Activated CD8-positive, alpha-beta memory T cell treated with anti-CD3 and anti-CD28 coated beads for 36 hours (primary cell): ENCODE measurements at regions not wholly inside any gene's neighbourhood (a gene's known extent, or its start where the extent isn't known, plus 50 kb on each side); places are given as distances from the start of the nearest gene placed in this dataset.
"Not testable (repeated sequence)": the region's sequence is repeated elsewhere in the genome, so short reads cannot be mapped to it uniquely, and the experiment has no call there.

Experiments
- CTCF ChIA-PET: fragments of 350-600 bp; sonication (Branson Sonifier 250); formaldehyde crosslinking; loops from one replicate; lab custom pipeline; 2021; ENCODE audit warnings: antibody characterized with exemption; lab: Charles Lee
- POLR2A ChIA-PET: fragments of 350-600 bp; sonication (Branson Sonifier 250); formaldehyde crosslinking; loops from one replicate; lab custom pipeline; 2021; ENCODE audit warnings: antibody characterized with exemption; lab: Charles Lee

- ChIA-PET POLR2A (no interaction called here), CTCF (no interaction called here)
Measured at GRCh38 chr5:83001796-83002381, 75.3 kb downstream of the TMEM167A start.

DNA sequence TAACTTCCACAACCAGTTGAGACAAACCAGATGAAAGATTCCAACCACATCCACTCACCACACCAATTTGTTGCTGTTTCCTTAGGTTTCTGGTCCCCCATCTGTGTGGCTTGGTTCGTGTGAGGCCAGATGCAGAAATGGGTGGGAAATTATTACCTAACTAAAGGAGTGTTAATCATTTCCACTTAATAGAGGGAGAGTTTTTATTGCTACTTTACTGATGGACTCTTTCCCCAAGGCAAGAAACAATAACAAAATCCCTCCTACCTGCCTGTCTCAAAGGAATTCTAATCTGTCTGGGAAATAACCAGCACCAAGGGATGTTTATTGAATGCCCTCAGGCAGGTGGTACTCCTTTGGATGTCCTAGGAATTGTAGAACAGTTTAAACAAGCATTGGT, 76.3 kb downstream of the TMEM167A start:
- CTCF ChIA-PET, result no interaction called here
- POLR2A ChIA-PET, result no interaction called here

- CTCF ChIA-PET, result no interaction called here
- POLR2A ChIA-PET, result no interaction called here
Measured at GRCh38 chr5:83000428-83000827, 76.8 kb downstream of the TMEM167A start.

GRCh38 chr5:82993416-82993815, 83.8 kb downstream of the TMEM167A start:
- POLR2A ChIA-PET, result no interaction called here
- CTCF ChIA-PET, result no interaction called here

DNA sequence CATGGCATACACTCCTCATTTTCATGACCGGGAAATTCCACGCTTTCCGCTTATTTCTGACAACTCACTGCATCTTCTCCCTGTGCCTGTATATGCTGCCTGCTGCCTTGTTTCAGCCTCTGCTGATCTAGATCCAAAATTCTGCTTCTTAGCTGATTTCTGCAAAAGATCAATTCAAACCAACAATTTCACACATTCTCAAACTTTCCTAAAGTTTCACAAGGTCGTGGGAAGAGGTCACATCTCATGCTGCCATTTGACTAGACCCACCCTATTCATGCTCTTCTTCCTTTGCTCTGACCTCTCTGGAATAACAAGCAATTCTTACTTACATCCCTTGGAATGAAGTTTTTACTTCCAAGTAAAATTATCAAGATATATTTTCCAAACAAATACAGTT, 84.5 kb downstream of the TMEM167A start:
- ChIA-PET POLR2A (no interaction called here), CTCF (no interaction called here)

DNA sequence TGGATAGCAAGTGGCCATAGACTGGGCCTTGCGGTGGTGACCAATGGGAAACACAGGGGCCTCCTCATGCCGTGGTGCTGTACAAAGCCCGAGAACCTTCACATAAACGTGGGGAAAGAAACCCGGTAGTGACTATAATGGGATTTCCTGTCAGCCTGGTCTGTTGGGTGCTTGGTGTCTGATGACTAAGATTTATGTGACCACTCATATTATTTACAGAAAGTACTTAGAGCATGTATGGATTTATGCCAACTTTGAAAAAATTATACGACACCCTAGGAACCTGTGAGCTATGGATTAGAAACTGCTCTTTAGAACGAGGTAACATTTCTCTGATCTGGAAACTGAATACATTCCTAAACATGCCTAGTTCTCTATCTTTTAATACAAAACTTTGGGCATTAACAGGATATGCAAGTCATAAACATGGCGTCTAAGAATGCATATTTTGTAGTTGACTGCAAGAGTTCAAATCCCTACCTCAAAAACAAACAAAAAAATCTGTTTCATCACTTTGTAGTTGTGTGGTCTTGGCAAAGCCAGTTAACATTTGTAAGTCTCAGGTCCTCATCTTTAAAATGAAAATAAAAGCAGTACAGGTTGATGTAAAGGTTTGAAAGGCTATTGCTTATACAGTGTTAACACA, 85.4 kb downstream of the TMEM167A start:
- ChIA-PET CTCF (no interaction called here), POLR2A (no interaction called here)

GRCh38 chr5:82991059-82991458, 86.1 kb downstream of the TMEM167A start:
- ChIA-PET POLR2A (no interaction called here), CTCF (interaction anchor here (0.6 kb wide), 1 partner anchor 441 kb away, joined by 3 read pairs; no protein-coding TSS in a partner anchor)

DNA sequence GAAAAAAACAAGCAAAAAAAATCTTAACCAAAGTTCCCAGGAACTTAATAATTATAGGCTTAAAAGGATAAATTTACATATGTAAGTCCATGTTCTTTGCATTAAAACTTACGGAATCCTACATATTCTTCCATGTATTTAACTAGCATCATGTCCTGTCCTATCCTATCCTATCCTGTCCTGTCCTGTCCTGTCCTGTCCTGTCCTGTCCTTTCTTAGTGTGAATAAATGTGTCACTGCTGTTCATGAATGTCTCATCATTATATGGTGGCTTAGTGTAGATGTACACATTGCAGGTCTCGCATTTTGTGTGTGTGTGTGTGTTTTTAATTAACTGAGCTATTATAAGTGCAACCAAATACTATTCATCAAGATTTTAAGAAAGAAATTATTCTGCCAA, 90.0 kb downstream of the TMEM167A start:
- POLR2A ChIA-PET, result no interaction called here
- CTCF ChIA-PET, result no interaction called here

DNA sequence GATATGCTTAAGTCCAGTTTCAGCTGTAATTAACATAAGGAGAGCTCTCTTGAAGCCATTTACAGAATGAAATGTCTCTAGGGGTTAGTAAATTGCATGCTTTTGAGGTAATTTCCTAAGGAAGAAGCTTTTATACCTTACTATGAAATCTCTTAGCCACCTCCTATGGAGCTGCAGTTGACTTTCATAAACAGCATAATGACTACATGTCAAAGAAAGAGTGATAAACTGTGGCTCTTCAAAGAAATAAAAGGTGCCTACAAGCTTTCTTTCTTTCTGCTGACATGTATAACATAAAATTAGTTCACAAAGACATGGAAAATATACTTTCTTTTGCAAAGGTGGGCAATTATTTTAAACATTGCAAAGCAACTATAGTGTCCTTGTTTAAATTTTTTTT, 90.8 kb downstream of the TMEM167A start:
- ChIA-PET CTCF (no interaction called here), POLR2A (interaction anchor here (0.6 kb wide), 1 partner anchor 91 kb away, joined by 3 read pairs; the partner anchor contains the start of gene XRCC4)

- CTCF ChIA-PET, result no interaction called here
- POLR2A ChIA-PET, result no interaction called here
Measured at GRCh38 chr5:82985763-82986162, 91.4 kb downstream of the TMEM167A start.

GRCh38 chr5:82984786-82985735, 92.1 kb downstream of the TMEM167A start:
- CTCF ChIA-PET, result no interaction called here
- POLR2A ChIA-PET, result no interaction called here

- CTCF ChIA-PET, result no interaction called here
- POLR2A ChIA-PET, result no interaction called here
Measured at GRCh38 chr5:82982846-82983245, 94.3 kb downstream of the TMEM167A start.

DNA sequence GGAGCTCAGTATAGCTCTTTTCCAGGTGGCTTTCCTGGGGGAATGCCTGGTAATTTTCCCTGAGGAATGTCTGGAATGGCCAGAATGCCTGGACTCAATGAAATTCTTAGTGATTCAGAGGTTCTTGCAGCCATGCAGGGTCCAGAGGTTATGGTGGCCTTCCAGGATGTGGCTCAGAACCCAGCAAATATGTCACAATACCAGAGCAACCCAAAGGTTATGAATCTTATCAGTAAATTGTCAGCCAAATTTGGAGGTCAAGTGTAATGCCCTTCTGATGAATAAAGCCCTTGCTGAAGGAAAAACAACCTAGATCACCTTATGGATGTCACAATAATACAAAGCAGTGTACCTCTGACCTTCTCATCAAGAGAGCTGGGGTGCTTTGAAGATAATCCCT, 100.3 kb downstream of the TMEM167A start:
- CTCF ChIA-PET, POLR2A ChIA-PET: not testable (repeated sequence)

GRCh38 chr5:82975812-82976211, 101.4 kb downstream of the TMEM167A start:
- ChIA-PET POLR2A (no interaction called here), CTCF (interaction anchor here (0.7 kb wide), 1 partner anchor 398 kb away, joined by 4 read pairs; no protein-coding TSS in a partner anchor)

GRCh38 chr5:82975396-82975795, 101.8 kb downstream of the TMEM167A start:
- ChIA-PET CTCF (interaction anchor here (0.7 kb wide), 1 partner anchor 398 kb away, joined by 4 read pairs; no protein-coding TSS in a partner anchor), POLR2A (no interaction called here)

GRCh38 chr5:82974346-82974745, 102.8 kb downstream of the TMEM167A start:
- CTCF ChIA-PET, POLR2A ChIA-PET: not testable (repeated sequence)

DNA sequence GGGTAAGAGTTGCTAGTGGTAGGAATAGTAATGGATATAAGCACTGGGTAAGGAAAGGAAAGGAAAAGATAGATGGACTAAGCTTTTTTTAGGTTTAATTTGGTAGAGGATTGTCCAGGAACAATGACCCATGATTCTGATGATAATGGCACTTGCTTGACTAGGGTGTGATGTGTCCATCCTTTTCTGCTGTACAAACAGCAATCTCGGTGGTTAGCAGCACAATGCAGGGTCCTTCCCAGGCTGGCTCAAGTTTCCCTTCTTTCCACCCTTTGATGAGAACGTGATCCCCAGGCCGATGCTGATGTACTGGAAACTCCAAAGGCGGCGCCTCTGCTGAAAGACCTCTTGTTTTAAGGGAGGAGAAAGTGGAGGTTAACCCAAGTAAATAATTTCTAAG, 105.3 kb downstream of the TMEM167A start:
- POLR2A ChIA-PET, result no interaction called here
- CTCF ChIA-PET, result no interaction called here

GRCh38 chr5:82971034-82971806, 106.0 kb downstream of the TMEM167A start:
- POLR2A ChIA-PET, CTCF ChIA-PET: not testable (repeated sequence)

GRCh38 chr5:82969221-82969976, 107.8 kb downstream of the TMEM167A start:
- POLR2A ChIA-PET, CTCF ChIA-PET: not testable (repeated sequence)
